IMR-90 (cell line): ENCODE measurements at regions not wholly inside any gene's neighbourhood (a gene's known extent, or its start where the extent isn't known, plus 50 kb on each side); places are given as distances from the start of the nearest gene placed in this dataset.

Experiments
- ATAC-seq: fragments of 200-7000 bp; cut with Tn5 transposase; 2 replicates; pipeline ENCODE4 v1.9.1; 2020; ENCODE audit warnings: low read depth, mild to moderate bottlenecking, moderate library complexity
- BruUV-seq: library from RNA; stranded (reverse); fragments of 400-500 nt; replicated peaks from 2 replicates; lab custom pipeline; 2021; lab: Mats Ljungman, UMichigan
- CTCF ChIA-PET: fragments of 300-600 bp; formaldehyde crosslinking; extraction: SDS; loops from one replicate; lab custom pipeline; 2021; ENCODE audit warnings: antibody characterized with exemption; lab: Yijun Ruan, JAX
- POLR2A ChIA-PET: fragments of 300-600 bp; sonication (Branson Sonifier 250); formaldehyde crosslinking; loops from one replicate; lab custom pipeline; 2022; ENCODE audit warnings: antibody characterized with exemption; ENCODE audit not compliant: unreplicated experiment; lab: Charles Lee
- DNase-seq: peaks from one replicate; pipeline ENCODE4 v3.0.0; 2013
- H2AFZ ChIP-seq: replicated peaks from 2 replicates; pipeline ENCODE3; 2013; ENCODE audit warnings: low read length, mild to moderate bottlenecking; ENCODE audit not compliant: poor library complexity
- H2AK5ac ChIP-seq: 2 replicates; pipeline ENCODE4 v1.6.1; 2013; ENCODE audit warnings: low read depth, low read length, inconsistent platforms
- H2AK9ac ChIP-seq: replicated peaks from 2 replicates; pipeline ENCODE3; 2013; ENCODE audit warnings: mild to moderate bottlenecking, low read depth, low read length, moderate library complexity; ENCODE audit not compliant: poor library complexity
- H2BK120ac ChIP-seq: 2 replicates; pipeline ENCODE4 v1.6.1; 2013; ENCODE audit warnings: low read depth, low read length, inconsistent platforms
- H2BK15ac ChIP-seq: 3 replicates; pipeline ENCODE4 v1.6.1; 2013; ENCODE audit warnings: low read depth, low read length, inconsistent platforms
- H2BK20ac ChIP-seq: 2 replicates; pipeline ENCODE4 v1.6.1; 2013; ENCODE audit warnings: low read depth, mild to moderate bottlenecking, inconsistent platforms, low read length, moderate library complexity
- H2BK5ac ChIP-seq: 2 replicates; pipeline ENCODE4 v1.6.1; 2013; ENCODE audit warnings: mild to moderate bottlenecking, low read depth, low read length, inconsistent platforms; ENCODE audit not compliant: poor library complexity, severe bottlenecking
- H3K14ac ChIP-seq: replicated peaks from 2 replicates; pipeline ENCODE4 v1.6.1; 2013; ENCODE audit warnings: low read depth, low read length, inconsistent platforms
- H3K18ac ChIP-seq: 2 replicates; pipeline ENCODE4 v1.6.1; 2013; ENCODE audit warnings: low read depth, low read length, control low read depth
- H3K23ac ChIP-seq: 2 replicates; pipeline ENCODE4 v1.6.1; 2013; ENCODE audit warnings: low read depth, low read length, inconsistent platforms
- H3K27ac ChIP-seq: 2 replicates; pipeline ENCODE4 v1.5.1; 2013; ENCODE audit warnings: mild to moderate bottlenecking, control low read depth, low read length; ENCODE audit not compliant: insufficient read depth
- H3K27me3 ChIP-seq: 2 replicates; pipeline ENCODE4 v1.6.1; 2013; ENCODE audit warnings: low read length; ENCODE audit not compliant: control insufficient read depth, insufficient read depth
- H3K36me3 ChIP-seq: 2 replicates; pipeline ENCODE4 v1.6.1; 2013; ENCODE audit warnings: low read length, mixed read lengths; ENCODE audit not compliant: control insufficient read depth, insufficient read depth
- H3K4ac ChIP-seq: 2 replicates; pipeline ENCODE4 v1.6.1; 2013; ENCODE audit warnings: low read depth, low read length, inconsistent platforms
- H3K4me1 ChIP-seq: 2 replicates; pipeline ENCODE4 v1.6.1; 2013; ENCODE audit warnings: low read length, mixed read lengths; ENCODE audit not compliant: control insufficient read depth, insufficient read depth
- H3K4me2 ChIP-seq: 2 replicates; pipeline ENCODE4 v1.6.1; 2013; ENCODE audit warnings: low read depth, mild to moderate bottlenecking, control low read depth, low read length, moderate library complexity
- H3K4me3 ChIP-seq: 2 replicates; pipeline ENCODE4 v1.5.1; 2013; ENCODE audit warnings: low read depth, mild to moderate bottlenecking, control low read depth, low read length, moderate library complexity; ENCODE audit not compliant: insufficient read depth
- H3K56ac ChIP-seq: 2 replicates; pipeline ENCODE4 v1.6.1; 2013; ENCODE audit warnings: low read length, inconsistent platforms; ENCODE audit not compliant: insufficient read depth; ENCODE audit errors: extremely low read depth
- H3K79me1 ChIP-seq, 2 experiments: 2 replicates each; pipeline ENCODE4 v1.6.1; 2013; ENCODE audit warnings: low read length in 2 of 2, inconsistent platforms in 1 of 2, low read depth in 1 of 2
- H3K9ac ChIP-seq: 2 replicates; pipeline ENCODE4 v1.6.1; 2013; ENCODE audit warnings: low read depth, low read length, control low read depth
- H3K9me1 ChIP-seq: 2 replicates; pipeline ENCODE4 v1.6.1; 2013; ENCODE audit warnings: low read length, inconsistent platforms; ENCODE audit not compliant: insufficient read depth
- H3K9me3 ChIP-seq: 2 replicates; pipeline ENCODE4 v1.6.1; 2013; ENCODE audit warnings: low read length; ENCODE audit not compliant: control insufficient read depth, insufficient read depth
- H4K20me1 ChIP-seq: 2 replicates; pipeline ENCODE4 v1.6.1; 2013; ENCODE audit warnings: low read length, inconsistent platforms; ENCODE audit not compliant: insufficient read depth
- H4K5ac ChIP-seq: 2 replicates; pipeline ENCODE4 v1.6.1; 2013; ENCODE audit warnings: mild to moderate bottlenecking, low read depth, low read length, control low read depth
- H4K8ac ChIP-seq, 2 experiments: 2 replicates each; pipeline ENCODE4 v1.6.1; 2013; ENCODE audit warnings: low read depth in 2 of 2, low read length in 2 of 2, control low read depth in 1 of 2, inconsistent platforms in 1 of 2
- H4K91ac ChIP-seq: 2 replicates; pipeline ENCODE4 v1.6.1; 2013; ENCODE audit warnings: low read depth, low read length, inconsistent platforms; ENCODE audit not compliant: insufficient read depth
- BHLHE40 ChIP-seq: fragments of 150-350 bp; IDR thresholded peaks from 2 replicates; pipeline ENCODE4 v1.6.1; 2016; ENCODE audit warnings: mild to moderate bottlenecking, low read depth, low read length
- CEBPB ChIP-seq: IDR thresholded peaks from 2 replicates; pipeline ENCODE4 v1.6.1; 2012; ENCODE audit warnings: low read depth, low read length, improper control_type of control experiment
- FOS ChIP-seq: fragments of 150-350 bp; IDR thresholded peaks from 2 replicates; pipeline ENCODE4 v1.6.1; 2016; ENCODE audit warnings: low read depth, low read length
- MAFK ChIP-seq: IDR thresholded peaks from 2 replicates; pipeline ENCODE4 v1.6.1; 2012; ENCODE audit warnings: low read depth, low read length, improper control_type of control experiment
- MAZ ChIP-seq: IDR thresholded peaks from 2 replicates; pipeline ENCODE4 v1.6.1; 2012; ENCODE audit warnings: low read depth, mild to moderate bottlenecking, low read length, improper control_type of control experiment, moderate library complexity, borderline replicate concordance
- MXI1 ChIP-seq: IDR thresholded peaks from 2 replicates; pipeline ENCODE4 v1.6.1; 2012; ENCODE audit warnings: low read depth, mild to moderate bottlenecking, low read length, moderate library complexity, borderline replicate concordance
- NFE2L2 ChIP-seq: fragments of 150-350 bp; IDR thresholded peaks from 2 replicates; pipeline ENCODE4 v1.6.1; 2016; ENCODE audit warnings: low read depth, mild to moderate bottlenecking, low read length
- POLR2A ChIP-seq: IDR thresholded peaks from 2 replicates; pipeline ENCODE4 v1.6.1; 2012; ENCODE audit warnings: mild to moderate bottlenecking, low read depth, low read length
- RAD21 ChIP-seq: IDR thresholded peaks from 2 replicates; pipeline ENCODE4 v1.6.1; 2012; ENCODE audit warnings: low read length, improper control_type of control experiment
- RCOR1 ChIP-seq: IDR thresholded peaks from 2 replicates; pipeline ENCODE4 v1.6.1; 2012; ENCODE audit warnings: mild to moderate bottlenecking, low read length, improper control_type of control experiment; ENCODE audit not compliant: insufficient replicate concordance
- RFX5 ChIP-seq: IDR thresholded peaks from 2 replicates; pipeline ENCODE4 v1.8.0; 2012; ENCODE audit warnings: low read depth, mild to moderate bottlenecking, low read length, moderate library complexity
- SMC3 ChIP-seq: fragments of 150-350 bp; IDR thresholded peaks from 2 replicates; pipeline ENCODE4 v1.6.1; 2016; ENCODE audit warnings: low read depth, mild to moderate bottlenecking, antibody characterized with exemption, low read length, moderate library complexity
- WGBS, 2 experiments: methylation state at CpG; one replicate each; pipeline versions ENCODE4 v1.1.5 to v1.1.7; 2013; ENCODE audit warnings: missing lambda C conversion rate in 2 of 2; ENCODE audit not compliant: insufficient read length in 1 of 2; ENCODE audit errors: extremely low coverage in 2 of 2; 5-methylcytosine and 5-hydroxymethylcytosine counted together
- dilution Hi-C: fragments of 300-500 bp; cut with HindIII; formaldehyde crosslinking; loops from one replicate; pipeline ENCODE4 v1.14.3; 2018; ENCODE audit warnings: low sequenced_read_pairs; ENCODE audit not compliant: unreplicated experiment
- in situ Hi-C: fragments of 300-500 bp; cut with MboI; formaldehyde crosslinking; loops from 3 replicates; pipeline ENCODE4 v1.14.3; 2019; ENCODE audit warnings: low sequenced_read_pairs, inconsistent platforms, mixed read lengths
- intact Hi-C: fragments of 100-400 bp; cut with micrococcal nuclease; formaldehyde crosslinking; loops from 2 replicates; pipeline ENCODE4 v1.10.0; 2022
- TF ChIP-seq, protein P1 (sequence below): fragments of 150-350 bp; IDR thresholded peaks from 2 replicates; pipeline ENCODE4 v1.6.1; 2017; ENCODE audit warnings: mild to moderate bottlenecking, antibody characterized with exemption, low read length, low read depth
- TF ChIP-seq, protein P2 (sequence below): conservative IDR thresholded peaks from 2 replicates; pipeline ENCODE4 v1.5.1; 2012; ENCODE audit warnings: mild to moderate bottlenecking, low read depth, low read length, improper control_type of control experiment
- TF ChIP-seq, protein P3 (sequence below): fragments of 150-350 bp; IDR thresholded peaks from 2 replicates; pipeline ENCODE4 v1.6.1; 2016; ENCODE audit warnings: low read depth, mild to moderate bottlenecking, low read length, moderate library complexity, borderline replicate concordance

DNA sequence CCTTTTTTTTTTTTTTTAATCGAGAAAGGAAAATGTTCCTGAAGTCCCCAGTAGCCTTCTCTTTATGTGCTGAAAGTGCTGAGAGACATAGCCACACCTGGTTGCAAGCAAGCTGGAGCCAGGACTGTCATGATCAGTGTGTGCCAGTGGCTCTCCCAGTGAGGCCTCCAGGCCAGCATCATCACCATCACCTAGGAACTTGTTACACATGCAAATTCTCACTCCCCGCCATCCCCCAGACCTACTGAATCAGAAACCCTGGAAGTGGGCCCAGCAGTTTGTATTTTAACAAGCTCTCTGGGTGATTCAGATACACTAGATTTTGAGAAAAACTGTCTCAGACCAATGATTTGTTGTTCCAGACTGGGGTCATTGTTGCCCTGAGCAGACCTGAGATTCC, 181.9 kb upstream of the GLRA1 start:
- Histone ChIP-seq H4K20me1 (no peaks in the 10 kb centered on the region), H3K27me3 (no peaks in the 10 kb centered on the region), H2AK9ac (no peak overlapping the region), H3K4me2 (no peak overlapping the region), H3K4me3 (no peak overlapping the region), H3K18ac (no peak overlapping the region), H3K56ac (no peak overlapping the region), H3K4me1 (no peaks in the 10 kb centered on the region), H3K4ac (no peak overlapping the region), H3K79me1 (no peaks in the 10 kb centered on the region), H2BK15ac (no peak overlapping the region), H3K9ac (no peak overlapping the region), H4K91ac (no peak overlapping the region), H2AK5ac (no peak overlapping the region), H3K9me1 (no peaks in the 10 kb centered on the region), H3K9me3 (no peaks in the 10 kb centered on the region), H2AFZ (no peak overlapping the region), H3K23ac (no peak overlapping the region), H2BK120ac (no peak overlapping the region), H3K36me3 (no peaks in the 10 kb centered on the region), H4K5ac (no peak overlapping the region), H3K27ac (no peak overlapping the region), H4K8ac (no peak overlapping the region), H2BK20ac (no peak overlapping the region), H3K14ac (no peak overlapping the region), H2BK5ac (no peak overlapping the region)
- intact Hi-C loops: no loop called here
- ChIA-PET CTCF (no interaction called here), POLR2A (no interaction called here)
- in situ Hi-C loops: no loop called here
- TF ChIP-seq MAFK (no peak), POLR2A (no peak), CEBPB (no peak), RAD21 (no peak), NFE2L2 (no peak), MAZ (no peak), BHLHE40 (no peak), RCOR1 (no peak), MXI1 (no peak), FOS (no peak), SMC3 (no peak), RFX5 (no peak)
- TF ChIP-seq, protein P1, sequence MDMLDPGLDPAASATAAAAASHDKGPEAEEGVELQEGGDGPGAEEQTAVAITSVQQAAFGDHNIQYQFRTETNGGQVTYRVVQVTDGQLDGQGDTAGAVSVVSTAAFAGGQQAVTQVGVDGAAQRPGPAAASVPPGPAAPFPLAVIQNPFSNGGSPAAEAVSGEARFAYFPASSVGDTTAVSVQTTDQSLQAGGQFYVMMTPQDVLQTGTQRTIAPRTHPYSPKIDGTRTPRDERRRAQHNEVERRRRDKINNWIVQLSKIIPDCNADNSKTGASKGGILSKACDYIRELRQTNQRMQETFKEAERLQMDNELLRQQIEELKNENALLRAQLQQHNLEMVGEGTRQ: no peak
- TF ChIP-seq, protein P2, sequence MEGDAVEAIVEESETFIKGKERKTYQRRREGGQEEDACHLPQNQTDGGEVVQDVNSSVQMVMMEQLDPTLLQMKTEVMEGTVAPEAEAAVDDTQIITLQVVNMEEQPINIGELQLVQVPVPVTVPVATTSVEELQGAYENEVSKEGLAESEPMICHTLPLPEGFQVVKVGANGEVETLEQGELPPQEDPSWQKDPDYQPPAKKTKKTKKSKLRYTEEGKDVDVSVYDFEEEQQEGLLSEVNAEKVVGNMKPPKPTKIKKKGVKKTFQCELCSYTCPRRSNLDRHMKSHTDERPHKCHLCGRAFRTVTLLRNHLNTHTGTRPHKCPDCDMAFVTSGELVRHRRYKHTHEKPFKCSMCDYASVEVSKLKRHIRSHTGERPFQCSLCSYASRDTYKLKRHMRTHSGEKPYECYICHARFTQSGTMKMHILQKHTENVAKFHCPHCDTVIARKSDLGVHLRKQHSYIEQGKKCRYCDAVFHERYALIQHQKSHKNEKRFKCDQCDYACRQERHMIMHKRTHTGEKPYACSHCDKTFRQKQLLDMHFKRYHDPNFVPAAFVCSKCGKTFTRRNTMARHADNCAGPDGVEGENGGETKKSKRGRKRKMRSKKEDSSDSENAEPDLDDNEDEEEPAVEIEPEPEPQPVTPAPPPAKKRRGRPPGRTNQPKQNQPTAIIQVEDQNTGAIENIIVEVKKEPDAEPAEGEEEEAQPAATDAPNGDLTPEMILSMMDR: no peak
- TF ChIP-seq, protein P3, sequence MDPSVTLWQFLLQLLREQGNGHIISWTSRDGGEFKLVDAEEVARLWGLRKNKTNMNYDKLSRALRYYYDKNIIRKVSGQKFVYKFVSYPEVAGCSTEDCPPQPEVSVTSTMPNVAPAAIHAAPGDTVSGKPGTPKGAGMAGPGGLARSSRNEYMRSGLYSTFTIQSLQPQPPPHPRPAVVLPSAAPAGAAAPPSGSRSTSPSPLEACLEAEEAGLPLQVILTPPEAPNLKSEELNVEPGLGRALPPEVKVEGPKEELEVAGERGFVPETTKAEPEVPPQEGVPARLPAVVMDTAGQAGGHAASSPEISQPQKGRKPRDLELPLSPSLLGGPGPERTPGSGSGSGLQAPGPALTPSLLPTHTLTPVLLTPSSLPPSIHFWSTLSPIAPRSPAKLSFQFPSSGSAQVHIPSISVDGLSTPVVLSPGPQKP: no peak
- dilution Hi-C loops: no loop called here
- BruUV-seq: no TSS peak
- no peak for ATAC-seq
- no CpG with 5 or more reads among the region's 2 CpGs for WGBS, 2 experiments
- no peak for DNase-seq
